ENCODE measurements at regions not wholly inside any gene's neighbourhood (a gene's known extent, or its start where the extent isn't known, plus 50 kb on each side); places are given as distances from the start of the nearest gene placed in this dataset.

DNA sequence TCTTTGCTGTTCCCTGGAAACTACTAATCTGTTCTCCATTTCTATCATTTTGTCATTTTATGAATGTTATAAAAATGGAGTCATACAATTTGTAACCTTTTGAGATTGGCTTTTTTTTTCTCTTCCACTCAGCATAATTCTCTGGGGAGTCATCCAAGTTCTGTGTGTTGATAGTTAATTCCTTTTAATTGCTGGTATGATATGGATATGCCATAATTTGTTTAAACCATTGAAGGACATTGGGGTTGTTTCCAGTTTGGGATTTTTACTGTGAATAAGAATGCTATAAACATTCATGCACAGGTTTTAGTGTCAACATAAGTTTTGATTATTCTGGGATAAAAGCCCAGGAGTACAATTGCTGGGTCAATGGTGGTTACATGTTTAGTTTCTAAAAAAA lies 279.4 kb downstream of the WNT5A start:
- Histone ChIP-seq H4K20me1 (ENCODE audit: insufficient read depth, low read length) (no peaks in the 10 kb centered on the region), H3K4me1 (ENCODE audit: low read length) (no peaks in the 10 kb centered on the region), H3K79me2 (ENCODE audit: low read length) (no peaks in the 10 kb centered on the region), H3F3A (ENCODE audit: insufficient read depth, low read length) (no peaks in the 10 kb centered on the region), H3K4me2 (ENCODE audit: low read depth, low read length) (no peak overlapping the region), H3K9me2 (replicated peaks; ENCODE audit: insufficient read depth, low read length) (no peaks in the 10 kb centered on the region), H3K9me3 (replicated peaks; ENCODE audit: insufficient read depth, low read length) (no peaks in the 10 kb centered on the region), H3K4me3 (ENCODE audit: low read length) (no peak overlapping the region), H3K9ac (ENCODE audit: low read length) (no peak overlapping the region), H2AFZ (ENCODE audit: low read length) (no peak overlapping the region), H3K27ac (ENCODE audit: low read length) (no peak overlapping the region), H3K36me3 (replicated peaks; ENCODE audit: insufficient read depth, low read length) (no peaks in the 10 kb centered on the region), H3K27me3 (replicated peaks; ENCODE audit: insufficient read depth, low read length) (no peaks in the 10 kb centered on the region)
- no peak for DNase-seq
- no peak for TF ChIP-seq EZH2 (optimal IDR thresholded peaks at IDR 0.05; ENCODE audit: low read depth, low read length)

DNA sequence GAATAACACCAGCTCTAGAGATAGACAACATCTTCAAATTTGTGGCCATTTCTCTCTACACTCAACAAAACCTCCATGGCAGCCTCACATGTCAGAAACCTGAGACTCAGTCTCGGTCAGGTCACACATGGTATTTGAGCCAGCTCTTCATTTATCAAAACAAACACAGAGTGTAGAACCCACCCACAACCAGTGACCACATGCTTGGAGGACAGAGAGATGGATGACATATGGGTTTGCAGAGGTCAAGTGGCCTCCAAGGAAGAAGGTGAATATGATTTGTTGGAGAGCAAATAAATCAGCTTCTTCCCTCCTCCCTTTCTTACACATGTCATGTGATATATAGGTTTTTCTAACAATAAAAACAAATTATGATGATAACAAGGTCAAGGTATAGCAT lies 278.1 kb upstream of the LRTM1 start:
- H3K4me3 ChIP-seq (ENCODE audit: low read length) = no peak overlapping the region
- DNase-seq = no peak
- no peaks in the 10 kb centered on the region for H3K9me3 ChIP-seq (replicated peaks; ENCODE audit: insufficient read depth, low read length)
- no peaks in the 10 kb centered on the region for H3K27me3 ChIP-seq (replicated peaks; ENCODE audit: insufficient read depth, low read length)
- no peaks in the 10 kb centered on the region for H4K20me1 ChIP-seq (ENCODE audit: insufficient read depth, low read length)
- no peaks in the 10 kb centered on the region for H3F3A ChIP-seq (ENCODE audit: insufficient read depth, low read length)
- H3K79me2 ChIP-seq (ENCODE audit: low read length) = no peaks in the 10 kb centered on the region
- H3K9ac ChIP-seq (ENCODE audit: low read length) = no peak overlapping the region
- no peaks in the 10 kb centered on the region for H3K4me1 ChIP-seq (ENCODE audit: low read length)
- no peaks in the 10 kb centered on the region for H3K36me3 ChIP-seq (replicated peaks; ENCODE audit: insufficient read depth, low read length)
- H3K9me2 ChIP-seq (replicated peaks; ENCODE audit: insufficient read depth, low read length) = no peaks in the 10 kb centered on the region
- TF ChIP-seq EZH2 (optimal IDR thresholded peaks at IDR 0.05; ENCODE audit: low read depth, low read length) = no peak
- TF ChIP-seq, protein P1, sequence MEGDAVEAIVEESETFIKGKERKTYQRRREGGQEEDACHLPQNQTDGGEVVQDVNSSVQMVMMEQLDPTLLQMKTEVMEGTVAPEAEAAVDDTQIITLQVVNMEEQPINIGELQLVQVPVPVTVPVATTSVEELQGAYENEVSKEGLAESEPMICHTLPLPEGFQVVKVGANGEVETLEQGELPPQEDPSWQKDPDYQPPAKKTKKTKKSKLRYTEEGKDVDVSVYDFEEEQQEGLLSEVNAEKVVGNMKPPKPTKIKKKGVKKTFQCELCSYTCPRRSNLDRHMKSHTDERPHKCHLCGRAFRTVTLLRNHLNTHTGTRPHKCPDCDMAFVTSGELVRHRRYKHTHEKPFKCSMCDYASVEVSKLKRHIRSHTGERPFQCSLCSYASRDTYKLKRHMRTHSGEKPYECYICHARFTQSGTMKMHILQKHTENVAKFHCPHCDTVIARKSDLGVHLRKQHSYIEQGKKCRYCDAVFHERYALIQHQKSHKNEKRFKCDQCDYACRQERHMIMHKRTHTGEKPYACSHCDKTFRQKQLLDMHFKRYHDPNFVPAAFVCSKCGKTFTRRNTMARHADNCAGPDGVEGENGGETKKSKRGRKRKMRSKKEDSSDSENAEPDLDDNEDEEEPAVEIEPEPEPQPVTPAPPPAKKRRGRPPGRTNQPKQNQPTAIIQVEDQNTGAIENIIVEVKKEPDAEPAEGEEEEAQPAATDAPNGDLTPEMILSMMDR (IDR thresholded peaks at IDR 0.05; ENCODE audit: low read length) = no peak
- no peak for TF ChIP-seq EZH2phosphoT487 (IDR thresholded peaks at IDR 0.05; ENCODE audit: low read length)
- H3K4me2 ChIP-seq (ENCODE audit: low read depth, low read length) = no peak overlapping the region
- H2AFZ ChIP-seq (ENCODE audit: low read length) = no peak overlapping the region
- H3K27ac ChIP-seq (ENCODE audit: low read length) = no peak overlapping the region

DNA sequence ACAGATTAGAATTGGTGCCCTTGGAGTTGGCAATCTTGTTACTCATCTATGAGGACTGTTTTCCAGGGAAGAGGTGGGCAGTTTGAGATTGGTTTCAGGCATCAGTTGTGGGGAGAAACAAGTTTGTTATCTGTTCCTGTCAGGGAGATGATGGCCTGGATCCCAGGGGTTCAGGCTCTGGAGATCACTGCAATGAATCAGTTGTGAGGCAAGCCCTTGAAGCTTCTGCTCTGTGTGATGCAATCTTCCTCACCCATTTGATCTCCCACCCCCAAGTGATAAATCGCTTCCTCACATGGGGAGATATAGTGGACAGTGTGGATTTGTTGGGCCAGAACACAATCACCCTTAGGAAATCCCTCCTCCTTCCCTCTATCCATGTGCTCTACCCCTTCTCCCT lies 276.6 kb upstream of the LRTM1 start:
- DNase-seq = no peak
- Histone ChIP-seq H3K4me1 (ENCODE audit: low read length) (no peaks in the 10 kb centered on the region), H3K4me3 (ENCODE audit: low read length) (no peak overlapping the region), H3K9me2 (replicated peaks; ENCODE audit: insufficient read depth, low read length) (no peaks in the 10 kb centered on the region), H3K27me3 (replicated peaks; ENCODE audit: insufficient read depth, low read length) (no peaks in the 10 kb centered on the region), H3F3A (ENCODE audit: insufficient read depth, low read length) (no peaks in the 10 kb centered on the region), H2AFZ (ENCODE audit: low read length) (no peak overlapping the region), H3K36me3 (replicated peaks; ENCODE audit: insufficient read depth, low read length) (no peaks in the 10 kb centered on the region), H3K4me2 (ENCODE audit: low read depth, low read length) (no peak overlapping the region), H3K79me2 (ENCODE audit: low read length) (no peaks in the 10 kb centered on the region), H3K9me3 (replicated peaks; ENCODE audit: insufficient read depth, low read length) (no peaks in the 10 kb centered on the region), H3K27ac (ENCODE audit: low read length) (no peak overlapping the region), H4K20me1 (ENCODE audit: insufficient read depth, low read length) (no peaks in the 10 kb centered on the region), H3K9ac (ENCODE audit: low read length) (no peak overlapping the region)
- TF ChIP-seq, protein P1 (IDR thresholded peaks at IDR 0.05; ENCODE audit: low read length) = no peak
- no peak for TF ChIP-seq EZH2phosphoT487 (IDR thresholded peaks at IDR 0.05; ENCODE audit: low read length)
- no peak for TF ChIP-seq EZH2 (optimal IDR thresholded peaks at IDR 0.05; ENCODE audit: low read depth, low read length)

DNA sequence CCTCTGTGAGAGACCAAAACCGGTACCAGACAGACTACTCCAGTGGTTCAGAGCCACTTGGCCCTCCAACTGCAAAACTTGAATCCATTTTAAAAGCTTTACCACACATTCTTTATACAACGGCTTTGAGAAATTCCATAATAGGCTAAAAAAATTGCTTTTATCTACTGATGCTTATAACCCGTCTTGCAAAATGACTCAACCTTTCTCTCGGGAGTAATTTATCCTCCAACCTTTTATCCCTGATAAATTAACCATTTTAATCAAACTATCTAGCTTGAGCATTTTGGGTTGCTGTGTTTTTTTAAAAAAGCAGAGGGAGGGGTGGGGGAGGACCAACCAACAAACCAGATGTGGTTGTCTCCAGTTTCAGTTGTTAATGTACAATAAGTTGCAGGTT lies 275.7 kb upstream of the LRTM1 start:
- Histone ChIP-seq H2AFZ (ENCODE audit: low read length) (no peak overlapping the region), H3K36me3 (replicated peaks; ENCODE audit: insufficient read depth, low read length) (no peaks in the 10 kb centered on the region), H3K27ac (ENCODE audit: low read length) (no peak overlapping the region), H3K9ac (ENCODE audit: low read length) (no peak overlapping the region), H3F3A (ENCODE audit: insufficient read depth, low read length) (no peaks in the 10 kb centered on the region), H3K4me1 (ENCODE audit: low read length) (no peaks in the 10 kb centered on the region), H3K4me2 (ENCODE audit: low read depth, low read length) (no peak overlapping the region), H3K4me3 (ENCODE audit: low read length) (no peak overlapping the region), H3K9me3 (replicated peaks; ENCODE audit: insufficient read depth, low read length) (no peaks in the 10 kb centered on the region), H3K79me2 (ENCODE audit: low read length) (no peaks in the 10 kb centered on the region), H4K20me1 (ENCODE audit: insufficient read depth, low read length) (no peaks in the 10 kb centered on the region), H3K9me2 (replicated peaks; ENCODE audit: insufficient read depth, low read length) (no peaks in the 10 kb centered on the region), H3K27me3 (replicated peaks; ENCODE audit: insufficient read depth, low read length) (no peaks in the 10 kb centered on the region)
- no peak for TF ChIP-seq EZH2 (optimal IDR thresholded peaks at IDR 0.05; ENCODE audit: low read depth, low read length)
- TF ChIP-seq, protein P1 (IDR thresholded peaks at IDR 0.05; ENCODE audit: low read length) = no peak
- TF ChIP-seq EZH2phosphoT487 (IDR thresholded peaks at IDR 0.05; ENCODE audit: low read length) = no peak
- DNase-seq = no peak
